Sigmoid colon (tissue), 6 donors: ENCODE measurements at regions not wholly inside any gene's neighbourhood (a gene's known extent, or its start where the extent isn't known, plus 50 kb on each side); places are given as distances from the start of the nearest gene placed in this dataset.

Source experiments
- DNase-seq: peaks from one replicate; pipeline ENCODE4 v3.0.0-alpha.2; 2019
- H3K27ac ChIP-seq, 4 donors: fragments of 200-600 bp; sonication (generic); one replicate each; pipeline ENCODE4 v1.5.1; 2016 to 2019; ENCODE audit warnings: mild to moderate bottlenecking in 1 of 4
- H3K27me3 ChIP-seq, 3 donors: fragments of 200-600 bp; sonication (generic); one replicate each; pipeline ENCODE4 v1.5.1; 2019; ENCODE audit warnings: mild to moderate bottlenecking in 1 of 3
- H3K36me3 ChIP-seq, 4 donors: fragments of 200-600 bp; sonication (generic); one replicate each; pipeline ENCODE4 v1.5.1; 2016 to 2019
- H3K4me1 ChIP-seq, 4 donors: fragments of 200-600 bp; sonication (generic); one replicate each; pipeline ENCODE4 v1.5.1; 2017 to 2019
- H3K4me3 ChIP-seq, 4 donors: fragments of 200-600 bp; sonication (generic); one replicate each; pipeline ENCODE4 v1.5.1; 2017 to 2019; ENCODE audit warnings: mild to moderate bottlenecking in 2 of 4, moderate library complexity in 1 of 4
- H3K9me3 ChIP-seq, 4 donors: fragments of 200-600 bp in 3 of 4; sonication (generic) in 3 of 4; one replicate each; pipeline versions ENCODE4 v1.5.1 to v1.6.1; 2013 to 2019
- CTCF ChIP-seq, 4 experiments: fragments of 450-650 bp in 3 of 4; fragments of 200-600 bp in 1 of 4; IDR thresholded peaks; one replicate each; pipeline ENCODE4 v1.5.1; 2016 to 2019; ENCODE audit warnings: antibody characterized with exemption in 4 of 4, mild to moderate bottlenecking in 3 of 4, moderate library complexity in 2 of 4
- EP300 ChIP-seq, 4 donors: sonication (generic); formaldehyde crosslinking; IDR thresholded peaks; one replicate each; pipeline ENCODE4 v1.6.1; 2017; ENCODE audit warnings: antibody characterized with exemption in 4 of 4
- POLR2A ChIP-seq, 2 donors: fragments of 450-650 bp; IDR thresholded peaks; one replicate each; pipeline ENCODE4 v1.6.1; 2016; ENCODE audit warnings: antibody characterized with exemption in 2 of 2, mild to moderate bottlenecking in 2 of 2, moderate library complexity in 2 of 2
- POLR2AphosphoS5 ChIP-seq, 4 donors: sonication (generic); formaldehyde crosslinking; IDR thresholded peaks; one replicate each; pipeline ENCODE4 v1.6.1; 2017; ENCODE audit warnings: antibody characterized with exemption in 4 of 4
- WGBS, 2 donors: extraction: QIAGEN DNeasy Blood & Tissue Kit; methylation state at CpG; one replicate each; pipeline ENCODE4 v1.1.7; 2013; 5-methylcytosine and 5-hydroxymethylcytosine counted together
- intact Hi-C: fragments of 100-400 bp; cut with DNase I; formaldehyde crosslinking; loops from one replicate; pipeline ENCODE4 v1.15.1; 2023
- donor health status: healthy with polysubstance abuse.
- donor health status: healthy.

DNA sequence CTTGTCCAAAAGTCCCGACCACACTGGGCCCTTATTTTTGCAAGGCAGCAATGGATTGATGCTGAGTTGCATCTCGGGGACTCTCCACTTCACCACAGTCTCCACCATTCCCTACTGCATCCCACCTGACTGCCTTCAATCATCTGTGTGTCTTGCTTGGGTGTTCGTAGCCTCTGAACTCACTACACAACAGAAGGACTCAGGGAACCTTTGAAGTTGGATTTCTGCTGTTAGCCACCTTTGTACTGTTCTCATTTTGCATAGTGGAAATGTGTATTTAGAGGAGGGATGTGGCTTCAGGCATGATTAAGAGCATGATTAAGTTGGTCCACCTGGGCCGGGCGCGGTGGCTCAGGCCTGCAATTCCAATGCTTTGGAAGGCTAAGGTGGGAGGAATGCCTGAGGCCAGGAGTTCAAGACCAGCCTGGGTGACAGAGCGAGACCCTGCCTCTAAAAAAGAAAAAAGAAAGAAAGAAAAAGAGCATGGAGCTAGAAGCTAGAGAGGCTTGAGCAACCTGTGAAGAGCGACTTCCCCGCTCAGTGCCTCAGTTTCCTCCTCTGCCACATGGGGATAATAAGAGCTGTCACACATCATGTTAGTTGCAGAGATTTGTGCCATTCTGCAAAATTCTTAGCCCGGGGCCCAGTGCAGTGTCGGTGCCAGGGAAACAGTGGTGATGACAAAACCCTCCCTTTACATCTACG, 121.3 kb upstream of the PTPN1 start:
- no peak for DNase-seq
- TF ChIP-seq POLR2A (IDR thresholded peaks at IDR 0.05) (no peak), CTCF (IDR thresholded peaks at IDR 0.05) (no peak), EP300 (IDR thresholded peaks at IDR 0.05) (no peak), POLR2AphosphoS5 (IDR thresholded peaks at IDR 0.05) (no peak)
- 22 to 63% methylated on average over 12 of the region's 12 CpGs for WGBS, 2 donors
- H3K4me3 ChIP-seq = no peak overlapping the region
- intact Hi-C loops = no loop called here
- no peaks in the 10 kb centered on the region for H3K36me3 ChIP-seq
- H3K9me3 ChIP-seq = no peaks in the 10 kb centered on the region
- H3K27ac ChIP-seq = no peak overlapping the region
- H3K4me1 ChIP-seq = peaks cover 0 to 1% (median under 1%) of the 10 kb centered on the region in 4 donors
- H3K27me3 ChIP-seq = no peaks in the 10 kb centered on the region

DNA sequence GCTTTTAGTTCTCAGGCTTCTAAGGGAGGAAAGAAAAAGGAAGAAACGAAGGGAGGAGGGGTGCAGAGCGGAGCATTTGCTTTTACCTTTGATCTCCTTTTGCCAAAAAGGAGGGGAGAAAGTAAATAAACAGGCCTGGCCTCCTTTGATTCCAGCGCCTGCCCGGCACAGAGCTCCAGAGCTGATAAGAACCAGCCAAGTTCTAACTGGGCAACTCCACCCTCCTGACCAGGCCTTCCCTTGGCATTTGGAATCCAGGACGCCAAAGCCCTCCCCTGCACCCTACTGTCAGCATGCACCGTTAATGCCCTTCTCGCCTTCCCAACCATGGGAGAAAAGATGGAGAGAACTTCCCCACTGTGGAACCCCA, 120.8 kb upstream of the PTPN1 start:
- H3K27ac ChIP-seq = no peak overlapping the region
- no peak for TF ChIP-seq POLR2A (IDR thresholded peaks at IDR 0.05)
- TF ChIP-seq EP300 (IDR thresholded peaks at IDR 0.05) = no peak
- TF ChIP-seq CTCF (IDR thresholded peaks at IDR 0.05) = no peak
- no peak for TF ChIP-seq POLR2AphosphoS5 (IDR thresholded peaks at IDR 0.05)
- H3K4me3 ChIP-seq = no peak overlapping the region
- DNase-seq = no peak
- WGBS, 2 donors = 22 to 69% methylated on average over 7 of the region's 7 CpGs
- no peaks in the 10 kb centered on the region for H3K27me3 ChIP-seq
- intact Hi-C loops = no loop called here
- H3K4me1 ChIP-seq = peaks cover 0 to 4% (median 3%) of the 10 kb centered on the region in 4 donors
- H3K9me3 ChIP-seq = no peaks in the 10 kb centered on the region
- no peaks in the 10 kb centered on the region for H3K36me3 ChIP-seq

- intact Hi-C loops = no loop called here
Measured at GRCh38 chr20:50389808-50390684, 120.1 kb upstream of the PTPN1 start.

DNA sequence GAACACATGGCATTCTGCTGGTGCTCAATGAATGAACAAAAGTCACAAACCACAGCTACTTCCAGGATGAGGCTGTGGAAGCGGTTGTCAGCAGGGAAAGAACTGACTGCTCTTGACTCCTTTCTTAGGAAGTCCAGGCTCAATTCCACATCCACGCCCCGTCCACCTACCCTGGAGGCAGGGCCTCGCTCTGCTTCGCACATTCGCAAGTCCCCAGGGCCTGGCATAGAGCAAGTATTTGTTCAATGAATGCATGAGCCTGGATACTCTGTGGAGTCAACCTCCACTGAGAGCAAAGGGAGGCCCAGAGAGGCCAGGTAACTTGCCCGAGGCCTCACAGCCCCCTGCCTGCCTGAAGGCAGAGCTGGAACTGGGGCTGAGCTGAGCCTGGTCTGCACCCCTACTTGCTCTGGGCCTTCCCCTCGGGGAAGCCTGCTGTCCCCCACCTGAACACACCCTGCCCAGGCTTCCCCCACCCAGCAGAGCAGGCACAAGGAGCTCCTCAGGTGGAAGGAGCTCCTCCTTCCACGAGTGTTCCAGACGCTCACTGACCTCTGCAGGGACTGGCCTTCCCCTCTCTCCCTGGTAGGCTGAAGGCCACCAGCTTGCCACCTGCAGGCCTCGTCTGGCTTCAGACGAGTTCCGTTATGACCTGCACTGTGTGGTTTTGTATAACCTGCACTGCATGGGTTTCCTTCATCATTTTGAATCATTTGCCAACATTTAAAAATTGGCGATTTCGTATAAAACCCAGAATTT, 119.3 kb upstream of the PTPN1 start:
- Histone ChIP-seq H3K4me1 (peaks cover 0 to 19% (median 17%) of the 10 kb centered on the region in 4 donors), H3K4me3 (no peak overlapping the region), H3K27me3 (no peaks in the 10 kb centered on the region), H3K27ac (no peak overlapping the region), H3K9me3 (no peaks in the 10 kb centered on the region), H3K36me3 (no peaks in the 10 kb centered on the region)
- no peak for DNase-seq
- intact Hi-C loops = no loop called here
- WGBS, 2 donors = 73 to 88% methylated on average over 15 of the region's 15 CpGs
- TF ChIP-seq POLR2A (IDR thresholded peaks at IDR 0.05) (no peak), POLR2AphosphoS5 (IDR thresholded peaks at IDR 0.05) (no peak), CTCF (IDR thresholded peaks at IDR 0.05) (no peak), EP300 (IDR thresholded peaks at IDR 0.05) (no peak)

More at GRCh38 chr20:50389808-50390684, 120.1 kb upstream of the PTPN1 start:
- Histone ChIP-seq H3K36me3 (no peaks in the 10 kb centered on the region), H3K4me1 (peaks cover 0 to 11% (median 9%) of the 10 kb centered on the region in 4 donors), H3K27ac (no peak overlapping the region), H3K27me3 (no peaks in the 10 kb centered on the region), H3K4me3 (no peak overlapping the region), H3K9me3 (no peaks in the 10 kb centered on the region)
- TF ChIP-seq CTCF (IDR thresholded peaks at IDR 0.05) (no peak), POLR2AphosphoS5 (IDR thresholded peaks at IDR 0.05) (no peak), EP300 (IDR thresholded peaks at IDR 0.05) (no peak), POLR2A (IDR thresholded peaks at IDR 0.05) (no peak)
- no peak for DNase-seq
- WGBS, 2 donors = 25 to 73% methylated on average over 14 of the region's 14 CpGs
